ENCODE measurements at regions not wholly inside any gene's neighbourhood (a gene's known extent, or its start where the extent isn't known, plus 50 kb on each side); places are given as distances from the start of the nearest gene placed in this dataset.

DNA sequence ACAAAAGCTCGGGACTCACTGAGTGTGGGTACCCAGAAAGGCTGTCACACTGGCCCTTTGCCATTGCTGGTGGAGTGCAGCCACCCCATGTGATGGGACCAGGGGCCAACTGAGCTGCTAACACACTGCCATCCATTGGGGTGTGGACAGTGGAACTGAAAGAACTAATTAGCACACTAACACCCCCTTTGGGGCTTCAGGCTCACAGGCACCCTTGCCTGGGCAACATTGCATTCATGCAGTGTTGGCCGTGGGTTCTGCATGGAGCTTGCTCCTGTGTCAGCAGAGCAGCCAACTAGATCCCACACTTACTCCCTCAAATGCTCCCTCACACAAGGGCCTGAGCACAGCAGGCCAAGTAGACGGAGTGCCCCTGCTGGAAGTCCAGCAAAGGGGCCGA, 476.0 kb upstream of the ASIC2 start:
- TF ChIP-seq, protein P1, sequence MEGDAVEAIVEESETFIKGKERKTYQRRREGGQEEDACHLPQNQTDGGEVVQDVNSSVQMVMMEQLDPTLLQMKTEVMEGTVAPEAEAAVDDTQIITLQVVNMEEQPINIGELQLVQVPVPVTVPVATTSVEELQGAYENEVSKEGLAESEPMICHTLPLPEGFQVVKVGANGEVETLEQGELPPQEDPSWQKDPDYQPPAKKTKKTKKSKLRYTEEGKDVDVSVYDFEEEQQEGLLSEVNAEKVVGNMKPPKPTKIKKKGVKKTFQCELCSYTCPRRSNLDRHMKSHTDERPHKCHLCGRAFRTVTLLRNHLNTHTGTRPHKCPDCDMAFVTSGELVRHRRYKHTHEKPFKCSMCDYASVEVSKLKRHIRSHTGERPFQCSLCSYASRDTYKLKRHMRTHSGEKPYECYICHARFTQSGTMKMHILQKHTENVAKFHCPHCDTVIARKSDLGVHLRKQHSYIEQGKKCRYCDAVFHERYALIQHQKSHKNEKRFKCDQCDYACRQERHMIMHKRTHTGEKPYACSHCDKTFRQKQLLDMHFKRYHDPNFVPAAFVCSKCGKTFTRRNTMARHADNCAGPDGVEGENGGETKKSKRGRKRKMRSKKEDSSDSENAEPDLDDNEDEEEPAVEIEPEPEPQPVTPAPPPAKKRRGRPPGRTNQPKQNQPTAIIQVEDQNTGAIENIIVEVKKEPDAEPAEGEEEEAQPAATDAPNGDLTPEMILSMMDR (conservative IDR thresholded peaks at IDR 0.05) = no peak
- TF ChIP-seq ZFX (IDR thresholded peaks at IDR 0.05) = no peak
